HepG2 (cell line): ENCODE measurements at regions not wholly inside any gene's neighbourhood (a gene's known extent, or its start where the extent isn't known, plus 50 kb on each side); places are given as distances from the start of the nearest gene placed in this dataset.

Experiments
- CEBPZ ChIP-seq: IDR thresholded peaks from 2 replicates; pipeline ENCODE4 v1.6.1; 2012; ENCODE audit warnings: low read length, improper control_type of control experiment
- CTCF ChIP-seq: sonication (generic); formaldehyde crosslinking; IDR thresholded peaks from 2 replicates; pipeline ENCODE4 v1.5.0; 2020; ENCODE audit warnings: mild to moderate bottlenecking, missing genetic modification reagents, moderate library complexity
- ELF4 ChIP-seq: sonication (generic); formaldehyde crosslinking; IDR thresholded peaks from 2 replicates; pipeline ENCODE4 v1.5.0; 2020; ENCODE audit warnings: missing genetic modification reagents, mild to moderate bottlenecking, moderate library complexity, borderline replicate concordance
- HDAC2 ChIP-seq: sonication (generic); formaldehyde crosslinking; IDR thresholded peaks from 2 replicates; pipeline ENCODE4 v1.4.0; 2020; ENCODE audit warnings: missing genetic modification reagents
- KAT2B ChIP-seq: fragments of 150-350 bp; IDR thresholded peaks from 2 replicates; pipeline ENCODE4 v1.6.1; 2014; ENCODE audit warnings: low read depth, low read length, borderline replicate concordance
- POLR2AphosphoS5 ChIP-seq: IDR thresholded peaks from 2 replicates; pipeline ENCODE4 v1.6.1; 2012; ENCODE audit warnings: low read depth, low read length
- RAD21 ChIP-seq: fragments of 450-650 bp; formaldehyde crosslinking; IDR thresholded peaks from 2 replicates; pipeline ENCODE4 v1.5.0; 2020; ENCODE audit warnings: mild to moderate bottlenecking
- TAF15 ChIP-seq: fragments of 200-400 bp; formaldehyde crosslinking; IDR thresholded peaks from one replicate; pipeline ENCODE4 v1.6.1; 2018; ENCODE audit warnings: mild to moderate bottlenecking, low read depth, low read length; ENCODE audit not compliant: poor library complexity, severe bottlenecking

GRCh38 chr5:104789366-104789765, 1226.8 kb upstream of the NUDT12 start:
- no peak for TF ChIP-seq HDAC2 (CRISPR knock-in tag)
- TF ChIP-seq CTCF (CRISPR knock-in tag) = no peak
- TF ChIP-seq TAF15 = no peak
- TF ChIP-seq ELF4 (CRISPR knock-in tag) = no peak
- TF ChIP-seq POLR2AphosphoS5 = no peak
- no peak for TF ChIP-seq CEBPZ
- no peak for TF ChIP-seq KAT2B
- TF ChIP-seq RAD21 = no peak
